ENCODE measurements at regions not wholly inside any gene's neighbourhood (a gene's known extent, or its start where the extent isn't known, plus 50 kb on each side); places are given as distances from the start of the nearest gene placed in this dataset.

- no peak for TF ChIP-seq CTCF (IDR thresholded peaks at IDR 0.05; ENCODE audit: low read depth, low read length)
- TF ChIP-seq EZH2phosphoT487 (IDR thresholded peaks at IDR 0.05; ENCODE audit: low read depth) = no peak
Measured at GRCh38 chr1:39144924-39145323, 59.6 kb upstream of the MACF1 start.
